ENCODE measurements at regions not wholly inside any gene's neighbourhood (a gene's known extent, or its start where the extent isn't known, plus 50 kb on each side); places are given as distances from the start of the nearest gene placed in this dataset.
"Not testable (repeated sequence)": the region's sequence is repeated elsewhere in the genome, so short reads cannot be mapped to it uniquely, and the experiment has no call there.

- no peak for DNase-seq
Observed at GRCh38 chr5:173667702-173668101, 51.3 kb upstream of the BOD1 start.

DNA sequence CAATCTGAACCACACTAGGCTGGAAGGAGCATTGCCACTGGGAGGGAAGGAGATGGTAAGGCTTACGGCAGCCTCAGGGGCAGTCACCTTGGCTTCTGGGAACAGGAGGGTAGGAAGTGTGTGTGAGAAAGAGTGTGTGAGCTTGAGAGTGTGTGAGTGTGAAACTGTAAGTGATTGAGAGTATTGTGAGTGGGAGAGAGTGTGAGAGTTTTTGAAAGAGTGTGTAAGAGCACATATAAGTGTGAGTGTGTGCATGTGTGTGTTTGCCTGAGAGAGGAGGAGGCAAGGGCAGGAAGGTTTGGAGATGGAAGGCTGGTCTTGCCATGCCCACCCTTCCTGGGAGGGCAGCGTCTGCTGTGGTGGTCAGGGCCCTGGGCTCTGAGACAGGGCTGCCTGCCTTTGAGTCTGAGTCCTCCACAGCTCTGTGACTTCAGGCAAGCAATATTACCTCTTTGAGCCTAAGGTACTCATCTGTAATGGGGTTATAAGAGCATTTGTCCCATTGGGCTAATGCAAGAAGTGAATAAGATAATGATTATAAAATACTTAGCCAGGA, 51.9 kb upstream of the BOD1 start:
- DNase-seq, result no peak

GRCh38 chr5:173668910-173669309, 52.5 kb upstream of the BOD1 start:
- DNase-seq, result no peak

DNA sequence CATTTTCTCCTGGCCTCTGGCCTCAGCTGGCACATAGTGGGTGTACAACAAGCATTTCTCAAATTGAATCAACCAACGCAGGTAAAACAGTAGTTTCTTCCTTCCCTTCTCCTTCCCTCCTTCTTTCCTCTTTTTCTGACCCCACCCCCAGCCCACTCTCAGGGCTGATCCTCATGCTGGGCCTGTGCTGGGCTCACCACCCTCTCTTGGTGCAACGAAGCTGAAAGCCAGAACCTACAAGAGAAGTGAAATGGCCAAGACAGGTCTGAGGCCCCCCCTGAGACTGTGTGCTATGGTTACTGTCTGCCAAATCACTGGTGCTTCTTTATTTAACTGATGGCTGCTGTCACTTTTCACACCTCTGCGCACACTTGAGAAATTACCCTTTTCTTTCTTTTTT, 53.0 kb upstream of the BOD1 start:
- DNase-seq, result no peak

DNA sequence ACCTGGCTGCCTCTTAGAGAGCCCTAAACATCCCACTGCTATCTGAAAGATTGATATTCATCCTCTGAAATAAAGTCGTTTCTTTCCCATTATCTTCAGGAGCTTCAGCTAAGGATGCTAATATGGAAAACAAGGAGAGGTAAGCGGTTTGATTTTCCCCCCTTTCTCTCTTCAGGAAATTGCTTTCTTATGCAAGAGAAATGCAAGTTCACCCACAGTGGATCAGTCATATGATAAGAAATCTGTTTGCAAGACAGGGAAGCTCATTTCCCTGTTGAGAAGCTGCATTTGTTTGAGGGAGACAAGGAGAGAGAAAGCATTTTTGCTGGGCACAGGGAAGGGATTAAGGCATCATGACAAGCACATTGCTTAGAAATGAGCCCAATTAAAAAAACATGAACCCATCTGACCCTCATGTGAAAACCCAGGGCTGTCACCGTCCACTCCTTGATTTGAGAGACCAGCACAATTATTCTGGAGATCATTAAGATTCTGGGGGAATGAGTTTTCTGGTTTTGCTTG, 53.7 kb upstream of the BOD1 start:
- peak; percentile 60 for DNase-seq

DNA sequence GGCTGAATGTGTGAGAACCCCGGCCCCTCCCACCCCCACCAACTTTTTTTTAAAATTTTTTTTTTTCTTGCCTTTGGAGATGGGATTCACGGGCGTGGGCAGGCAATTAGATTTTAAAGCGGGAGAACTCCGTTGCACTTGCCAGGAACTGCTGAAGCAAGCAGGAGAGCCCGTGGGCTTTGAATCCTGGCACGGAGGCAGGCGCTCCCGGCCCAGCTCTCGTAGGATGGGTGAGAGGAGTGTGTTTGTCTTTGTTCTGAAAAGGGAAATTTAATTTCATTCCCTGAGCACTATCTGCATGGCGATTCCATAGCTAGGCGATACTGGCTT, 54.3 kb upstream of the BOD1 start:
- DNase-seq, result no peak

DNA sequence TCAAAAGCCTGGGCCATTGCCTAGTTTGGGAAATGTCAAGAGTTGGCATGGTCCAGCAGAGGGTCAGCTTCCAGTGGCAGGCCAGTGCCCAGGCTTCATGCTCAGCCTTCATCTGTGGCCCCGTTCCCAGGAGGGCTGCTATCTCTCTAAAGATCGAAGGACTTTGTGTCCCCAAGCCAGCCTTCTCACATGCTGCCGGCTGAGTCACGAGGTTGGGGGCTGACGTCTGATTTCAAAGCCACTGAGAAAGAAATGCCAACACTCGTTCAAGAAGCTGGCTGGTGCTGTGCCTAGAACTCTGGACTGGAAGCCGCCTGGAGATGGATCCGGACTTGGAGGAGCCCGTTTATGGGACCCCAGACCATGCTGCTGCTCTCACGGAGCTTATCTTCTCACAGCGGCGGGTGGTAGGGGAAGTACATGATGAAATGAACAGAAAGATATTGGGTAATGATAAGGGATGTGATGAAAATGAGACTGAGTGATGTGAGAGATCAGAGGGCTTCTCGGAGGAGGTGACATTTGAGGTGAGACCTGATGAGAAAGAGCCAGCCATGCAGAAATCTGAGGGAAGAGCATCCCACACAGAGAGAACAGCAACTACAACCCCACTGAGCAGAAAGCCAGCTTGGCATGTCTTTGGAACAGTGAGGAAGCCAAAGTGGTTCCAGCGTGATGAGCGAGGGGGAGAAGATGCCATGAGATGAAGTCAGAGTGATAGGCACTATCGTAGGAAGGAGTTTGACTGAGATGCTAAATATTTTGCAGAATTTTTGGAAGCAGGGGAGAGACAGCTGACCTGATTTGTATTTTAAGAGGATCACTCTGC, 54.9 kb upstream of the BOD1 start:
- peak; percentile 49 for DNase-seq

DNA sequence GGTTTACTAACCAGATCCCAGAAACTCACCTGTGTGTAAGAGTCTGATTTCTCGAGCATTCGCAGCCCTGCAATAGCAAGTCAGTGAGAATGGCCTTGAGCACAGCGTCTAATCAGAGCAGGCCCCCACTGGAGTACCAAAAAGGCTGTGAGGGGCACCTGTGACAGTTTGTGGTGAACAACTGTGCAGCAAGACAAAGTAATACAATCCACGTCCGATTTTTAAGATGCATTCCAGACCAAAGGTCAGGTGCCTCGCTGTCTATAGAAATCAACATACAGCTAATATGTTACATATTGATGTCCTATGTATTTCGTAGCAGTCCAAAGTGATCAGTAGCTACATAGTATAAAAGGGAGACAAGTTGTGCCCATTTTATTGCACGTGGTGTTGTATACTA, 55.7 kb upstream of the BOD1 start:
- no peak for DNase-seq

DNA sequence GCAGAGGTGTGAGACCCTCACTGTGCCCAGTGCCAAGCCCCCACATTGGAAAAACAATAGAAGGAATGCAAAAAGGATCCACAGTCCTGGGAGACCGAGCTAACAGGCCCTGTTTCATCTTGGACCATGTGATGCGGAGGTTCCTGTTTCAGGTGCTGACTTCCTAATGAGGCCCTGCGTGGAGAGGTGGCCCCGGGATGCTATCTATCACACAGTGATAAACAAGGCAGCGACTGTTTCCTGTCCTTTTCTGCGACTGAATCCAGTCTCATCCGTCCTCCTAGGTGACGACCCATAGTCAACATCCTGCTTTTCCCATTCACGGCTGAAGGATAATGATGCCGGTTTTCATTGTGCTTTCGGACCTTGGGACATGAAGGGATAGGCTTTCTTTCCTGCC, 56.4 kb upstream of the BOD1 start:
- DNase-seq, result no peak

- DNase-seq, result no peak
Observed at GRCh38 chr5:173673295-173674101, 57.0 kb upstream of the BOD1 start.

GRCh38 chr5:173675287-173675996, 59.0 kb upstream of the BOD1 start:
- no peak for DNase-seq

DNA sequence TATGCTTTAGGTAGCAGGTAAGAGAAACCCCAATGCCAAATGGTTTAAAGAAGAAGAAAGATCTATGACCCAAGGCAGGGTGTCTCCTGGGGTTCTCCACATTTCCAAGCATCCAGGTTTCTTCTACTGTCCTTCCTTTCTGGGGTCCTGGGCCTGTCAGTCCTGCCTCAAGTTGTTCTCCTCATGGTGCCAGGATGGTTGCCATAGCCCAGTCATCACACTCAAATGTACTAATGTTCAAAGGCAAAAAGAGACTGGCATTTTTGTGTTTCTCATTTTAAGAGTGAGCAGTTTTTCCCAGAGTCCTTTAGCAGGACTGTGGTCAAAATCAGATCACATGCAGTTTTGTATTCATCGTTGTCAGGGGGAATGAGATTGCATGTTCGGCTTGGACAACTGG, 59.9 kb upstream of the BOD1 start:
- DNase-seq, result no peak

DNA sequence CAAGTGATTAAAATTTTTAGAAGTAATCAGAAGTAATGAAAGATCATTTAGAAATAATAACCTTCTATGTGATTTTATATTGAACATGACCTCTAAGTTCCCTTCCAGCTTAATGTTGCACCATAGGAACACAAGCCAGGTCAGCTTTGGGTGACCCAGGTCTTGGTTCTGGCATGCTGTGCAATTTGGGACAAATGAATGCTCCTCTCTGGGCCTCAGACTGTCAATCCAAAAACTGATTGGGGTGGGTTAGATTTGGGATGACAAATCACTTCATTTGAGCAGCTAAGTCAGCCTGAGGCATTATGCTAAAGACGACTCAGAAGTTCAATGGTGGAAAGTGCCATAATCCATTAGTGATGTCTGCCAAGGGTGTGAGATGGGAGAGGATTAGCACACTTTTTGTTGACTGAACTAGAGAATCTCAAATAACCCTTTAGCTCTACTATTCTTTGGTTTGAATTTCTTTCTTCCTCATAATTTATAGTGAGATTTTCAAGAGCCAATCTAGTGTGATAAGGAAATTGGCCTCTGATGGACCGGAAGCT, 60.7 kb upstream of the BOD1 start:
- no peak for DNase-seq

DNA sequence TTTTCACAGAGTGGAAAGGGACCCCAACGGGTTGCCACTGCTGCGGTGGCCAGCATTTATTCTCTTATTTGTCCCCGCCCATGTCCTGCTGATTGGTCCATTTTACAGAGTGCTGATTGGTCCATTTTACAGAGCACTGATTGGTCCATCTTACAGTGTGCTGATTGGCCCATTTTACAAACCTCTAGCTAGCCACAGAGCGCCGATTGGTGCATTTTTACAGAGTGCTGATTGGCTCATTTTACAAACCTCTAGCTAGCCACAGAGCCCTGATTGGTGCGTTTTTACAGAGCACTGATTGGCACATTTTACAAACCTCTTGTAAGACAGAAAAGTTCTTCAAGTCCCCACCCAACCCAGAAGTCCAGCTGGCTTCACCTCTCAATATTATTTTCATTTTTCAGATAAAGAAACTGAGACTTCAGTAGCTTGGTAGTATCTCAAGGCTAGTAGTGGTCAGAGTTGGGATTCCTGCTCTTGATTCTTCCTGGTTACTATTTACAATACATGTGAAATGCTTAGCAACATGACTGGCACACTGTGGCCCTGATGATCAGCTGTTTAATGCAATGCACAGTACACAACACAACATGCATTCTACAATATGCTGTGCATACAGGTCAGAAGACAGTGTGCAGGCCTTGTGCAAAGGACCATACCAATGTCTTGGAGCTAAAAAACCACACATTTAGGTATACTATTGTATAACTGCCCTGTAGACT, 63.6 kb upstream of the BOD1 start:
- DNase-seq, result peak; percentile 33

- peak; percentile 59 for DNase-seq
Observed at GRCh38 chr5:173680660-173681242, 64.3 kb upstream of the BOD1 start.

DNA sequence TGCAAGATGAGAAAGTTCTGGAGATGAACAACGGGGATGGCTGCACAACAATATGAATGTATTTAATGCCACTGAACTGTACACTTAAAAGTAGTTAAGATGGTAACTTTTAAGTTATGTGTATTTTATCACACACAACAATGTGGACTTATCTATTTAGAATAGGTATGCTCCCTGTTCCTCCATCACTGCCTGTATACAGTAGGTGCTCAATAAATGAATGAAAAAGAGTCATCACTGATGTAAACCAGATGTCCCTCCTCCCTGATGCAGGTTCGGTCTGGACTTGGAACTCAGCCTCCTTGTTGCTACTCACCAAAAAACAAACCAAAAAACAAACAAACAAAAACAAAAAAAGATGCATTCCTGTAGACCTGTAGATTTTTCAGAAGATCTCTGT, 65.9 kb upstream of the BOD1 start:
- DNase-seq, result no peak

GRCh38 chr5:173684535-173684934, 68.1 kb upstream of the BOD1 start:
- DNase-seq, result not testable (repeated sequence)

- DNase-seq, result no peak
Observed at GRCh38 chr5:173686950-173687349, 70.5 kb upstream of the BOD1 start.

DNA sequence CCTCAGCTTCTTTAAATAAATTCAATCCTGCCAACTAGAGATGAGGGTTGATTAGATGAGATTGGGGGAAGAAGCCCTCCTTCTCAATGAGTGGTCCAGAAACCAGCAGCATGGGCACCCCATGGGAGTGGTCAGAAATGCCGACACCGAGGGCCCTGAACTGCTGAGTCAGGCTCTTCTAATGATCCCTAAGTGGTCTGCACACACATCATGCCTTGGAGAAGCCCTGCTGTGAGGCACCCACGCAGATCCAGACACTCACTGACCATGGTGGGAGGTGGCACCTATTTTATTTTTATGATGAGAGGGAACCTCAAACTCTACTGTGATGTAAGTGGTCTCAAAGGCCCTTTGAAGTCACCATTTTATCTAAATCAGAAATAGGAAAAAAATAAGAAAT, 72.3 kb upstream of the BOD1 start:
- no peak for DNase-seq

DNA sequence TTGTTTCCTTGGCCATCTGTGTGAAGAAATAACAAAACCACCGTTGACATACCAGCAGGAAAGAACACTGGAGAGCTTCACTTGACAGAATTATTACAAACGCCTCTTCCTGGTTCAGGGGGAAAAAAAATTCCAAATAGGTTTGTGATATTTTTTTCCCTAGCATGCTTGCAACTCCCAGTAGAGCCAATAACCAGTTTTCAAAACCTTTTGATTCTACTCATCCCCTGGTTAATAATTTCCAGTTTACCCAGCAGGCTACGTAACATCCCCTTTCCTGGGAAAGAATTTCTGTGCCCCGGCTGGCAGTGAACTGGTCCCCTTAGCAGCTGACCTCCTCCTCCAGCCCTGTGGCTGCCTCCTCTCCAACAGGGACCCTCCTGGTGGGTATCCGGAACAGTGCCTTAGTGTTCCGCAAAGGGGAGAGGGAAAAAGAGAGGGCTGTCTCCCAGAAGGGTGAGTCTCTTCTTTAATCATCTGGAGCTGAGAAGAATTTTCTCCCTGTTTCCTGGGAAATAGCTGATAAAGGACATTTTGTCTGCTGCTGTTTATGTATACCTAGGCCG, 72.8 kb upstream of the BOD1 start:
- DNase-seq, result no peak

DNA sequence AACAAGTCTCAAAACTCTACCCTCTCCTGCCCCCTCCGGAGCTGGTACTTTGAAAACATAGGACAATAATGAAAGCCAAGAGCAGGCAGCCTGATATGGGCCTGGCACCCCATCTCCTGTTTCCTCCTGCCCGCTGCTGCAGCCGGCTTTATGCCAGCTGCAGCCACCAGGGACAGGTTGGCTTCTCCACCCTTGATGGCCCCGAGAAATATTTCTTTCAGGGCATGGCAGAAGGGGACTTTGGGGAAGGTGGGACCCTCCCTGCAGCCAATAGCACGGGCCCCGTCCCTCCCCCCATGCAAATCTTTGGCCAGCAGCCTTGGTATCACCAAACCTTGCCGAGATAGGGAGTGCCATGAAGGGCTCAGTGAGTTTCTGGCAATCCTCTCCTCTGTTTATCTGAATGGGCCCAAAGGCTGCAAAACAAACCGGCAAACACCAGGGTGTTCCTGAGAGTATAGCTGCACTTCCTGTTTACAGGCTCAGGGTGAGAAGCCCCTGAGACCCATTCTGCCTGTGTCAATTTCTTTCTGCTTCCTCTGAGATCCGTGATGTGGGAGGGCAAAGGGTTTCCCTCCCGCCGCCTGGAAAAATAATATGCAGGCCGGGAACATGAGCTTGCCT, 73.4 kb upstream of the BOD1 start:
- no peak for DNase-seq
